T-helper 9 cell (primary cell): ENCODE measurements at regions not wholly inside any gene's neighbourhood (a gene's known extent, or its start where the extent isn't known, plus 50 kb on each side); places are given as distances from the start of the nearest gene placed in this dataset.

Experiments
- DNase-seq: peaks from one replicate; pipeline ENCODE4 v3.0.0-alpha.2; 2020

- DNase-seq = no peak
These were observed 450.5 kb upstream of the ACVR2A start for GRCh38 chr2:147394179-147394790.

- no peak for DNase-seq
These were observed 452.6 kb upstream of the ACVR2A start for GRCh38 chr2:147392180-147392579.

- no peak for DNase-seq
These were observed 454.4 kb upstream of the ACVR2A start for GRCh38 chr2:147390475-147390874.

GRCh38 chr2:147389218-147389617, 455.6 kb upstream of the ACVR2A start:
- DNase-seq = no peak

- no peak for DNase-seq
These were observed 456.6 kb upstream of the ACVR2A start for GRCh38 chr2:147388217-147388616.

GRCh38 chr2:147386284-147386683, 458.5 kb upstream of the ACVR2A start:
- no peak for DNase-seq

GRCh38 chr2:147385600-147385999, 459.2 kb upstream of the ACVR2A start:
- no peak for DNase-seq

GRCh38 chr2:147384659-147385058, 460.2 kb upstream of the ACVR2A start:
- DNase-seq = no peak

- DNase-seq = no peak
These were observed 462.4 kb upstream of the ACVR2A start for GRCh38 chr2:147382322-147382948.

GRCh38 chr2:147378403-147378802, 466.4 kb upstream of the ACVR2A start:
- DNase-seq = no peak

GRCh38 chr2:147375073-147375472, 469.8 kb upstream of the ACVR2A start:
- no peak for DNase-seq

- DNase-seq = no peak
These were observed 470.4 kb upstream of the ACVR2A start for GRCh38 chr2:147374423-147374811.

GRCh38 chr2:147373800-147374422, 470.9 kb upstream of the ACVR2A start:
- DNase-seq = no peak

- no peak for DNase-seq
These were observed 476.5 kb upstream of the ACVR2A start for GRCh38 chr2:147368306-147368705.

GRCh38 chr2:147366279-147366678, 478.6 kb upstream of the ACVR2A start:
- DNase-seq = no peak

- DNase-seq = no peak
These were observed 479.2 kb upstream of the ACVR2A start for GRCh38 chr2:147365622-147366021.

GRCh38 chr2:147364597-147364996, 480.2 kb upstream of the ACVR2A start:
- DNase-seq = no peak

- DNase-seq = no peak
These were observed 481.6 kb upstream of the ACVR2A start for GRCh38 chr2:147363181-147363580.

- DNase-seq = no peak
These were observed 486.5 kb upstream of the ACVR2A start for GRCh38 chr2:147358375-147358774.

- DNase-seq = no peak
These were observed 488.7 kb upstream of the ACVR2A start for GRCh38 chr2:147356157-147356556.

- no peak for DNase-seq
These were observed 489.1 kb upstream of the ACVR2A start for GRCh38 chr2:147355706-147356105.

- DNase-seq = no peak
These were observed 491.8 kb upstream of the ACVR2A start for GRCh38 chr2:147353072-147353381.

GRCh38 chr2:147352264-147353071, 492.4 kb upstream of the ACVR2A start:
- DNase-seq = no peak

- no peak for DNase-seq
These were observed 493.0 kb upstream of the ACVR2A start for GRCh38 chr2:147351784-147352183.
